ENCODE measurements at regions not wholly inside any gene's neighbourhood (a gene's known extent, or its start where the extent isn't known, plus 50 kb on each side); places are given as distances from the start of the nearest gene placed in this dataset.

GRCh38 chr1:30187413-30188023, 535.9 kb downstream of the MATN1 start:
- TF ChIP-seq RCOR1 (IDR thresholded peaks at IDR 0.05; ENCODE audit: low read depth, low read length) (no peak), CTCF (IDR thresholded peaks at IDR 0.05) (no peak), RAD21 (conservative IDR thresholded peaks at IDR 0.05 in 1 of 2, IDR thresholded peaks at IDR 0.05 in 1 of 2) (no peak), ESRRA (IDR thresholded peaks at IDR 0.05; ENCODE audit: borderline replicate concordance, low read length) (no peak), EP300 (IDR thresholded peaks at IDR 0.05) (no peak), PHF8 (IDR thresholded peaks at IDR 0.05; ENCODE audit: borderline replicate concordance, low read depth) (no peak), REST (IDR thresholded peaks at IDR 0.05) (no peak), CEBPB (IDR thresholded peaks at IDR 0.05) (no peak), JUN (IDR thresholded peaks at IDR 0.05) (no peak)
